ENCODE measurements at regions not wholly inside any gene's neighbourhood (a gene's known extent, or its start where the extent isn't known, plus 50 kb on each side); places are given as distances from the start of the nearest gene placed in this dataset.

- TF ChIP-seq, protein P1, sequence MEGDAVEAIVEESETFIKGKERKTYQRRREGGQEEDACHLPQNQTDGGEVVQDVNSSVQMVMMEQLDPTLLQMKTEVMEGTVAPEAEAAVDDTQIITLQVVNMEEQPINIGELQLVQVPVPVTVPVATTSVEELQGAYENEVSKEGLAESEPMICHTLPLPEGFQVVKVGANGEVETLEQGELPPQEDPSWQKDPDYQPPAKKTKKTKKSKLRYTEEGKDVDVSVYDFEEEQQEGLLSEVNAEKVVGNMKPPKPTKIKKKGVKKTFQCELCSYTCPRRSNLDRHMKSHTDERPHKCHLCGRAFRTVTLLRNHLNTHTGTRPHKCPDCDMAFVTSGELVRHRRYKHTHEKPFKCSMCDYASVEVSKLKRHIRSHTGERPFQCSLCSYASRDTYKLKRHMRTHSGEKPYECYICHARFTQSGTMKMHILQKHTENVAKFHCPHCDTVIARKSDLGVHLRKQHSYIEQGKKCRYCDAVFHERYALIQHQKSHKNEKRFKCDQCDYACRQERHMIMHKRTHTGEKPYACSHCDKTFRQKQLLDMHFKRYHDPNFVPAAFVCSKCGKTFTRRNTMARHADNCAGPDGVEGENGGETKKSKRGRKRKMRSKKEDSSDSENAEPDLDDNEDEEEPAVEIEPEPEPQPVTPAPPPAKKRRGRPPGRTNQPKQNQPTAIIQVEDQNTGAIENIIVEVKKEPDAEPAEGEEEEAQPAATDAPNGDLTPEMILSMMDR (IDR thresholded peaks at IDR 0.05): no peak
- TF ChIP-seq POLR2A (IDR thresholded peaks at IDR 0.05): no peak
These were observed 172.7 kb downstream of the GABRG1 start for GRCh38 chr4:45951153-45951552.

All from right lobe of liver (tissue), 4 donors.